ENCODE measurements at regions not wholly inside any gene's neighbourhood (a gene's known extent, or its start where the extent isn't known, plus 50 kb on each side); places are given as distances from the start of the nearest gene placed in this dataset.

- no peak for TF ChIP-seq CTCF (IDR thresholded peaks at IDR 0.05)
- H3K36me3 ChIP-seq = no peaks in the 10 kb centered on the region
Measured at GRCh38 chr17:71325117-71325516, 795.7 kb upstream of the SOX9 start.

GRCh38 chr17:71325886-71326285, 794.9 kb upstream of the SOX9 start:
- no peak overlapping the region for H3K4me3 ChIP-seq (ENCODE audit: low read depth in 1 of 2, low read length in 1 of 2)
- H3K9me3 ChIP-seq = no peaks in the 10 kb centered on the region
- no peak for TF ChIP-seq CTCF (IDR thresholded peaks at IDR 0.05)
- no peaks in the 10 kb centered on the region for H3K36me3 ChIP-seq
- H3K4me1 ChIP-seq (ENCODE audit: control insufficient read depth in 1 of 2, insufficient read depth in 1 of 2, low read depth in 1 of 2, low read length in 1 of 2) = no peaks in the 10 kb centered on the region
- no peak overlapping the region for H3K27ac ChIP-seq
- H3K27me3 ChIP-seq = no peaks in the 10 kb centered on the region

More at GRCh38 chr17:71325117-71325516, 795.7 kb upstream of the SOX9 start:
- Histone ChIP-seq H3K4me1 (ENCODE audit: control insufficient read depth in 1 of 2, insufficient read depth in 1 of 2, low read depth in 1 of 2, low read length in 1 of 2) (no peaks in the 10 kb centered on the region), H3K27me3 (no peaks in the 10 kb centered on the region), H3K27ac (no peak overlapping the region), H3K9me3 (no peaks in the 10 kb centered on the region), H3K4me3 (ENCODE audit: low read depth in 1 of 2, low read length in 1 of 2) (no peak overlapping the region)

- Histone ChIP-seq H3K9me3 (no peaks in the 10 kb centered on the region), H3K27ac (no peak overlapping the region), H3K27me3 (no peaks in the 10 kb centered on the region), H3K36me3 (no peaks in the 10 kb centered on the region), H3K4me1 (ENCODE audit: control insufficient read depth in 1 of 2, insufficient read depth in 1 of 2, low read depth in 1 of 2, low read length in 1 of 2) (no peaks in the 10 kb centered on the region), H3K4me3 (ENCODE audit: low read depth in 1 of 2, low read length in 1 of 2) (no peak overlapping the region)
- no peak for TF ChIP-seq CTCF (IDR thresholded peaks at IDR 0.05)
Measured at GRCh38 chr17:71327376-71328059, 793.3 kb upstream of the SOX9 start.

- Histone ChIP-seq H3K4me1 (ENCODE audit: control insufficient read depth in 1 of 2, insufficient read depth in 1 of 2, low read depth in 1 of 2, low read length in 1 of 2) (no peaks in the 10 kb centered on the region), H3K9me3 (no peaks in the 10 kb centered on the region), H3K4me3 (ENCODE audit: low read depth in 1 of 2, low read length in 1 of 2) (no peak overlapping the region), H3K27ac (no peak overlapping the region), H3K36me3 (no peaks in the 10 kb centered on the region), H3K27me3 (no peaks in the 10 kb centered on the region)
- no peak for TF ChIP-seq CTCF (IDR thresholded peaks at IDR 0.05)
Measured at GRCh38 chr17:71329310-71330098, 791.3 kb upstream of the SOX9 start.

GRCh38 chr17:71330099-71330375, 790.8 kb upstream of the SOX9 start:
- Histone ChIP-seq H3K36me3 (no peaks in the 10 kb centered on the region), H3K4me3 (ENCODE audit: low read depth in 1 of 2, low read length in 1 of 2) (no peak overlapping the region), H3K9me3 (no peaks in the 10 kb centered on the region), H3K27me3 (no peaks in the 10 kb centered on the region), H3K4me1 (ENCODE audit: control insufficient read depth in 1 of 2, insufficient read depth in 1 of 2, low read depth in 1 of 2, low read length in 1 of 2) (no peaks in the 10 kb centered on the region), H3K27ac (no peak overlapping the region)
- TF ChIP-seq CTCF (IDR thresholded peaks at IDR 0.05) = no peak
